B cell (primary cell): ENCODE measurements at regions not wholly inside any gene's neighbourhood (a gene's known extent, or its start where the extent isn't known, plus 50 kb on each side); places are given as distances from the start of the nearest gene placed in this dataset.

Experiments
- ATAC-seq: fragments of 200-7000 bp; cut with Tn5 transposase; one replicate; pipeline ENCODE4 v1.10.0; 2021; ENCODE audit warnings: low read depth, mild to moderate bottlenecking, moderate number of reproducible peaks, moderate library complexity
- CTCF ChIA-PET: fragments of 350-600 bp; sonication (Branson Sonifier 250); formaldehyde crosslinking; loops from one replicate; lab custom pipeline; 2021; ENCODE audit warnings: antibody characterized with exemption, inconsistent platforms; lab: Charles Lee
- POLR2A ChIA-PET: fragments of 350-600 bp; sonication (Branson Sonifier 250); formaldehyde crosslinking; loops from one replicate; lab custom pipeline; 2021; ENCODE audit warnings: antibody characterized with exemption; lab: Charles Lee
- DNase-seq: peaks from one replicate; pipeline ENCODE4 v3.0.0; 2013
- H2AFZ ChIP-seq: 2 replicates; pipeline ENCODE4 v1.6.1; 2012; ENCODE audit warnings: mild to moderate bottlenecking, low read depth, low read length; ENCODE audit not compliant: insufficient read depth, poor library complexity, severe bottlenecking
- H3K27ac ChIP-seq, 2 donors: 1 replicate in 1 of 2; 2 replicates in 1 of 2; pipeline ENCODE4 v1.5.1; 2012 to 2013; ENCODE audit warnings: low read length in 2 of 2, mild to moderate bottlenecking in 2 of 2, moderate library complexity in 1 of 2
- H3K27me3 ChIP-seq, 4 experiments: fragments of 200-600 bp in 1 of 4; sonication (generic) in 1 of 4; replicated peaks in 1 of 4; 1 replicate in 2 of 4; 2 replicates in 2 of 4; pipeline versions ENCODE4 v1.6.1 to v1.7.0; 2013 to 2016; ENCODE audit warnings: low read length in 3 of 4, mild to moderate bottlenecking in 2 of 4, mixed read lengths in 1 of 4, moderate library complexity in 1 of 4; ENCODE audit not compliant: insufficient read depth in 4 of 4, control insufficient read depth in 3 of 4; ENCODE audit errors: control extremely low read depth in 1 of 4
- H3K36me3 ChIP-seq, 2 experiments: replicated peaks in 1 of 2; 1 replicate in 1 of 2; 2 replicates in 1 of 2; pipeline versions ENCODE4 v1.6.1 to v1.7.1; 2013; ENCODE audit warnings: low read length in 1 of 2; ENCODE audit not compliant: insufficient read depth in 2 of 2, control insufficient read depth in 1 of 2; ENCODE audit errors: control extremely low read depth in 1 of 2, extremely low read depth in 1 of 2
- H3K4me1 ChIP-seq, 2 donors: fragments of 200-600 bp in 1 of 2; sonication (generic) in 1 of 2; 1 replicate in 1 of 2; 2 replicates in 1 of 2; pipeline versions ENCODE4 v1.5.1 to v1.6.1; 2013 to 2017; ENCODE audit warnings: low read length in 2 of 2; ENCODE audit not compliant: control insufficient read depth in 2 of 2, insufficient read depth in 2 of 2
- H3K4me2 ChIP-seq: replicated peaks from 2 replicates; pipeline ENCODE3; 2012; ENCODE audit warnings: mild to moderate bottlenecking, low read depth, low read length; ENCODE audit not compliant: poor library complexity, severe bottlenecking
- H3K4me3 ChIP-seq, 5 experiments: fragments of 200-600 bp in 1 of 5; sonication (generic) in 1 of 5; 1 replicate in 3 of 5; 2 replicates in 2 of 5; pipeline versions ENCODE4 v1.5.1 to v1.7.0; 2011 to 2016; ENCODE audit warnings: low read length in 4 of 5, mild to moderate bottlenecking in 4 of 5, low read depth in 2 of 5, control low read depth in 1 of 5, moderate library complexity in 1 of 5; ENCODE audit not compliant: insufficient read depth in 1 of 5; ENCODE audit errors: control extremely low read depth in 1 of 5, extremely low read depth in 1 of 5
- H3K79me2 ChIP-seq: fragments of 200-600 bp; sonication (generic); one replicate; pipeline ENCODE4 v1.6.0; 2016; ENCODE audit warnings: low read length; ENCODE audit not compliant: control insufficient read depth, insufficient read depth
- H3K9ac ChIP-seq: fragments of 200-600 bp; sonication (generic); 2 replicates; pipeline ENCODE4 v1.6.1; 2017; ENCODE audit warnings: mild to moderate bottlenecking, low read length, moderate library complexity
- H3K9me3 ChIP-seq, 3 donors: one replicate each; pipeline versions ENCODE4 v1.6.1 to v1.7.1; 2013; ENCODE audit warnings: low read length in 2 of 3; ENCODE audit not compliant: control insufficient read depth in 2 of 3, insufficient read depth in 1 of 3; ENCODE audit errors: control extremely low read depth in 1 of 3
- H4K20me1 ChIP-seq: 2 replicates; pipeline ENCODE4 v1.6.0; 2012; ENCODE audit warnings: mild to moderate bottlenecking, low read length; ENCODE audit not compliant: insufficient read depth, control insufficient read depth, poor library complexity, severe bottlenecking
- H3K27ac Mint-ChIP-seq: one replicate; pipeline ENCODE4 v1.8.0; 2021; ENCODE audit warnings: mixed read lengths
- H3K27me3 Mint-ChIP-seq: one replicate; pipeline ENCODE4 v1.8.0; 2021; ENCODE audit warnings: mixed read lengths
- H3K4me1 Mint-ChIP-seq: one replicate; pipeline ENCODE4 v1.8.0; 2021; ENCODE audit warnings: mixed read lengths
- H3K4me3 Mint-ChIP-seq: one replicate; pipeline ENCODE4 v1.8.0; 2021; ENCODE audit warnings: mixed read lengths
- H3K9me3 Mint-ChIP-seq: one replicate; pipeline ENCODE4 v1.8.0; 2022; ENCODE audit warnings: mixed read lengths; ENCODE audit not compliant: insufficient read depth
- EZH2 ChIP-seq: IDR thresholded peaks from 2 replicates; pipeline ENCODE4 v1.6.1; 2012; ENCODE audit warnings: borderline replicate concordance, low read depth, mild to moderate bottlenecking, moderate library complexity, low read length; ENCODE audit not compliant: insufficient read depth, poor library complexity, severe bottlenecking
- WGBS: methylation state at CpG from one replicate; pipeline ENCODE4 v1.1.5; 2013; ENCODE audit warnings: missing lambda C conversion rate; ENCODE audit not compliant: insufficient coverage; 5-methylcytosine and 5-hydroxymethylcytosine counted together
- intact Hi-C: fragments of 100-400 bp; cut with micrococcal nuclease; formaldehyde crosslinking; loops from one replicate; pipeline ENCODE4 v1.10.0; 2022
- TF ChIP-seq, protein P1 (sequence below): fragments of 200-600 bp; IDR thresholded peaks from one replicate; pipeline ENCODE4 v1.8.0; 2022; ENCODE audit warnings: antibody characterized with exemption, mild to moderate bottlenecking

DNA sequence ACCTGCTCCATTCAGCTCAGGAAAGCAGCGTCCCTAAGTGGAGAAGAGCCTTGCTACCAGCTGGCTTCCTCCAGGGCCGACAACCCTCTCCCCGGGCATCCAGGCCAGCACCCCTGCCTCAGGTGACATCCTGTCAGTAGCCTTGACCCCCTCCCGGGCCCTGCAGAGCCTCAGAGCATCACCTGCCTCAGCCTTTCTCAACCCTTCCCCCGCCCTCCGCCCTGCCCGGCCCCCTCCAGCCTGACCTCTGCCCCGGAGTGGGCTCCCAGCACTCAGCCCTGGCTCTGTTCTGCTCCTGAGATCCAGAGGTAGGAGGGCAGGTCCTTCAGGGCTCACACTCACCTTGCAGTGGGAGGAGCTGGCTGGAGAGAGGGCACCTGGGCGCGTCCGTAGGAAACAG, 73.8 kb upstream of the METRNL start:
- no peak overlapping the region for H3K27ac Mint-ChIP-seq
- CTCF ChIA-PET, result no interaction called here
- Histone ChIP-seq H3K79me2 (no peaks in the 10 kb centered on the region), H3K9me3 (peaks cover 0 to 4% (median 0%) of the 10 kb centered on the region in 3 donors), H3K27me3 (no peaks in the 10 kb centered on the region), H3K4me2 (no peak overlapping the region), H3K9ac (no peak overlapping the region), H3K27ac (no peak overlapping the region), H3K4me1 (no peaks in the 10 kb centered on the region), H3K4me3 (no peak overlapping the region), H3K36me3 (peaks cover 0 to 4% of the 10 kb centered on the region in 2 experiments), H2AFZ (no peak overlapping the region), H4K20me1 (no peaks in the 10 kb centered on the region)
- 97% methylated on average over 7 of the region's 11 CpGs for WGBS
- TF ChIP-seq, protein P1, sequence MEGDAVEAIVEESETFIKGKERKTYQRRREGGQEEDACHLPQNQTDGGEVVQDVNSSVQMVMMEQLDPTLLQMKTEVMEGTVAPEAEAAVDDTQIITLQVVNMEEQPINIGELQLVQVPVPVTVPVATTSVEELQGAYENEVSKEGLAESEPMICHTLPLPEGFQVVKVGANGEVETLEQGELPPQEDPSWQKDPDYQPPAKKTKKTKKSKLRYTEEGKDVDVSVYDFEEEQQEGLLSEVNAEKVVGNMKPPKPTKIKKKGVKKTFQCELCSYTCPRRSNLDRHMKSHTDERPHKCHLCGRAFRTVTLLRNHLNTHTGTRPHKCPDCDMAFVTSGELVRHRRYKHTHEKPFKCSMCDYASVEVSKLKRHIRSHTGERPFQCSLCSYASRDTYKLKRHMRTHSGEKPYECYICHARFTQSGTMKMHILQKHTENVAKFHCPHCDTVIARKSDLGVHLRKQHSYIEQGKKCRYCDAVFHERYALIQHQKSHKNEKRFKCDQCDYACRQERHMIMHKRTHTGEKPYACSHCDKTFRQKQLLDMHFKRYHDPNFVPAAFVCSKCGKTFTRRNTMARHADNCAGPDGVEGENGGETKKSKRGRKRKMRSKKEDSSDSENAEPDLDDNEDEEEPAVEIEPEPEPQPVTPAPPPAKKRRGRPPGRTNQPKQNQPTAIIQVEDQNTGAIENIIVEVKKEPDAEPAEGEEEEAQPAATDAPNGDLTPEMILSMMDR, result no peak
- no peak for TF ChIP-seq EZH2
- intact Hi-C loops, result no loop called here
- H3K4me3 Mint-ChIP-seq, result no peak overlapping the region
- H3K4me1 Mint-ChIP-seq, result no peaks in the 10 kb centered on the region
- no peak for ATAC-seq
- H3K9me3 Mint-ChIP-seq, result no peaks in the 10 kb centered on the region
- POLR2A ChIA-PET, result no interaction called here
- H3K27me3 Mint-ChIP-seq, result no peaks in the 10 kb centered on the region
- no peak for DNase-seq

DNA sequence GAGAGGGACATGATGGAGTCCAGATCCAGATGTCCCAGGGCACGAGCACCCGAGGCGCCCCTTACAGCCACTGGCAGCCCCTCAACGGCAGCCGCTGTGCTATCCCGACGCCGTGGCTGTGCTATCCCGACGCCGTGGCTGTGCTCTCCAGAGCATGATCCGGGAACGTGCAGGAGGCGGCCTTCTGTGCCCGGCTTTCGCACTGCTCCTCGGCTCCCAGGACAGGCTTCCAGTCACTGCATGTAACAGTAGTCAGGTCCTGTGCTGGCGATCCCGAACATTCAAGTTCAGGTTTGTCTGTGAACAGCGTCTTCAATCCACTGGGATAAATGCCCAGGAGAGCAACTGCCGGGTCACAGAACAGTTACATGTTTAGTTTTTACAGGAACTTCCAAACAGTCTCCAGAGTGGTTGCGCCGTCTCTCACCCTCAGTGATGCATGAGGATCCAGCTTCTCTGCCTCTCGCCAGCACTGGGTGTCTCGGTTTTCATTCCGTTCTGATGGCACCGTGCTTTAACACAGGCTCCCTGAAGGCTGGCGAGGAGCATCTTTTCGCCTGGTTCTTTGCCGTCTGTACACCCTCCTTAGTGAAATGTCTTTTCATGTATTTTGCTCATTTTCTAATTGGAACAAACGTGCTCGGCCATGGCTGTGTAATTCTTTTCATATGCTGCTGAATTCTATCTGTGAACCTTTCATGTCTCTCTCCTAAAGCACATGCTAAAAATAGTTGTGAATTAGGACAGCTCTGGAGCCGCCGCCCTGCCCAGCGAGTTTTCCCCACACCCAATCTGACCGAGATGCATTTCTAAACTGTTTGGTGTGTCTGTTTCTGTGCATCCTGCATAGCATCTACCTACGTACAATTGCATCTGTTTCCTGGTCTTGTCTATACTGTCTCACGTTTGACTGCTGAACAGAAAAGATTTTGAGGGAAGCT, 72.6 kb upstream of the METRNL start:
- DNase-seq (no peak), ATAC-seq (no peak)
- H3K9me3 Mint-ChIP-seq, result no peaks in the 10 kb centered on the region
- CTCF ChIA-PET, result interaction anchor here (0.7 kb wide), 1 partner anchor 18 kb away, joined by 3 read pairs; no protein-coding TSS in a partner anchor
- H3K4me1 ChIP-seq, result no peaks in the 10 kb centered on the region
- H3K4me1 Mint-ChIP-seq, result no peaks in the 10 kb centered on the region
- H3K36me3 ChIP-seq, result peaks cover 0 to 4% of the 10 kb centered on the region in 2 experiments
- TF ChIP-seq, protein P1, result no peak
- no peak for TF ChIP-seq EZH2
- no peaks in the 10 kb centered on the region for H3K79me2 ChIP-seq
- H3K9me3 ChIP-seq, result peaks cover 0 to 4% (median 0%) of the 10 kb centered on the region in 3 donors
- no peak overlapping the region for H3K4me2 ChIP-seq
- no peaks in the 10 kb centered on the region for H3K27me3 ChIP-seq
- no peak overlapping the region for H3K27ac ChIP-seq
- H3K9ac ChIP-seq, result no peak overlapping the region
- H2AFZ ChIP-seq, result no peak overlapping the region
- no peak overlapping the region for H3K27ac Mint-ChIP-seq
- POLR2A ChIA-PET, result no interaction called here
- H3K4me3 ChIP-seq, result no peak overlapping the region
- H3K4me3 Mint-ChIP-seq, result no peak overlapping the region
- intact Hi-C loops, result no loop called here
- no peaks in the 10 kb centered on the region for H3K27me3 Mint-ChIP-seq
- no peaks in the 10 kb centered on the region for H4K20me1 ChIP-seq
- WGBS, result 98% methylated on average over 36 of the region's 38 CpGs
